ENCODE measurements at regions not wholly inside any gene's neighbourhood (a gene's known extent, or its start where the extent isn't known, plus 50 kb on each side); places are given as distances from the start of the nearest gene placed in this dataset.
"Not testable (repeated sequence)": the region's sequence is repeated elsewhere in the genome, so short reads cannot be mapped to it uniquely, and the experiment has no call there.

DNA sequence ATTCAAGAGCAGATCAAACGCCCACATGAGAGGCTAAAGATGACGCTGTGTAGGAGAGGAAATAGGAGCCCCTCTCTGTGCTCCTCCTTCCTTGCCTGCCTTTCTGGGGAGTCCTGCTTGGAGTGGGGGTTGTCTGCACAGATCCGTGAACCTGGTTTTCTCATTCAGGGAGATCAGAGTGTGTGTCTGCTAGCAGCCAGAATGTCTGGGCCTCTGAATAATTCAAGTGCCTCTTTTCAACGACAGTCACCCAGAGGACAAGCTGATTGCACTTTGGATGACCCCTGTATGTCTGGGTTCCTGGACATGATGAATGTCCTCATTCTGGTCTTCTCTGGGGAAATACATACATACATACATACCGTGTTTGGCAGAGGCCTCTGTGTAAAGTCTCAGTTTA is 592.5 kb upstream of the B3GAT1 start:
- Mint-ChIP-seq H3K27ac (no peak overlapping the region), H3K27me3 (ENCODE audit: low read depth) (peaks cover 8% of the 10 kb centered on the region), H3K9me3 (no peaks in the 10 kb centered on the region), H3K4me3 (no peak overlapping the region), H3K4me1 (ENCODE audit: low read depth) (no peaks in the 10 kb centered on the region), H3K36me3 (ENCODE audit: insufficient read depth in 2 of 2) (no peaks in the 10 kb centered on the region)
- no peak for ATAC-seq (replicated peaks in 1 of 2)
- no peak for DNase-seq

DNA sequence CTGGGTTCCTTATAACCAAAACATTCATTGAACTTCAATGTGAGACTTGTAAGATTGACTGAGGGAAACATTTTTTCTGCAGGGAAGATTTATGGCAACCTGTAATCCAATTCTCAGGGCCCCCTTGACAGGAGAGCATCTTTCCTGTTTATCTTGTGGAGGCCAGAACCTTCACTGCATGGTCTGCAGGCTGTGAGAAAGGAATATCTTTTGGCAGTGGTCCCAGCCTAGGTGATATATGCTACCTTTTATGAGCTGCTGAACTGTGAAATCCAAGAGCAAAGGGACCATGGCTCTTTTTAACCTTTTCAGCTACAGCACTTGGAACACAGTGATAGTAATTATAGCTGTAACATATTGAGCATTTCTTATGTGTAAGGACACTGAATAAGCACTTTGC is 590.2 kb upstream of the B3GAT1 start:
- H3K4me3 Mint-ChIP-seq = no peak overlapping the region
- H3K4me1 Mint-ChIP-seq (ENCODE audit: low read depth) = no peaks in the 10 kb centered on the region
- no peaks in the 10 kb centered on the region for H3K36me3 Mint-ChIP-seq (ENCODE audit: insufficient read depth in 2 of 2)
- H3K9me3 Mint-ChIP-seq = no peaks in the 10 kb centered on the region
- ATAC-seq (replicated peaks in 1 of 2) = no peak
- H3K27me3 Mint-ChIP-seq (ENCODE audit: low read depth) = peaks cover 6% of the 10 kb centered on the region
- DNase-seq = no peak
- H3K27ac Mint-ChIP-seq = no peak overlapping the region

DNA sequence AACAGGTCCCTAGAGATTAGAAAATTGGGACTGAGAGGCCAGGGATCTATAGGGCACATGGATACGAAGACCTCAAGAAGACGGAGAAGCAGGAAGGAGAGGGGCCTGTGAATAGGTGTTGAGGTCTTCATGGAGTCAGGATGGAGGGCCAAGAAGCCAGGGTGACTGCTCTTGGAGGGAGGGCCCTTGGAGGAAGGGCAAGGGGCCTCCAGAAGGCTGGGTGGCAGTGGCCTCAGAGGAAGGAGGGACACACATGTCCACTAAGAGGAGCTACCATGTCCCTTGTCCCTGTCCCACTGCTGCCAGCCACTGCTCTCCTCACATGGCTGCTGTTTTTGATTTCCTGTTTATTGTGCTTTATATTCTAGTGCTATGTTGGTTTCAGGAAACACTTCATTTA is 589.5 kb upstream of the B3GAT1 start:
- Mint-ChIP-seq H3K9me3 (no peaks in the 10 kb centered on the region), H3K36me3 (ENCODE audit: insufficient read depth in 2 of 2) (no peaks in the 10 kb centered on the region), H3K4me3 (no peak overlapping the region), H3K4me1 (ENCODE audit: low read depth) (no peaks in the 10 kb centered on the region), H3K27ac (no peak overlapping the region), H3K27me3 (ENCODE audit: low read depth) (peaks cover 6% of the 10 kb centered on the region)
- DNase-seq (no peak), ATAC-seq (replicated peaks in 1 of 2) (no peak)

DNA sequence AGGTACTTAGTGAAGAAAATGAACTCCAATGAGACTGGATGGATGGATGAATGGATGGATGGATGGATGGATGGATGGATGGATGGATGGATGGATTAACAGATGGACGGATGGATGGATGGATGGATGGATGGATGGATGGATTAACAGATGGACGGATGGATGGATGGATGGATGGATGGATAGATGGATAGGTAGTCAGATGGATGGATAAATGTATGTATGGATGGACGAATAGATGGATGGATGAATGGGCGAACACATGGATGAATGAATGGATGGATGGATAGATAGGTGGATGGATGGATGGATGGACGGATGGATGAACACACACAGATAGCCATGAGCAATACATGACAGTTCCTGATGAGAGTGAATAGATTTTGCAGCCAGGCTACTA is 589.0 kb upstream of the B3GAT1 start:
- DNase-seq; H3K27me3 Mint-ChIP-seq (ENCODE audit: low read depth); H3K36me3 Mint-ChIP-seq (ENCODE audit: insufficient read depth in 2 of 2); H3K4me3 Mint-ChIP-seq; H3K27ac Mint-ChIP-seq; ATAC-seq (replicated peaks in 1 of 2); H3K4me1 Mint-ChIP-seq (ENCODE audit: low read depth); H3K9me3 Mint-ChIP-seq: not testable (repeated sequence)

DNA sequence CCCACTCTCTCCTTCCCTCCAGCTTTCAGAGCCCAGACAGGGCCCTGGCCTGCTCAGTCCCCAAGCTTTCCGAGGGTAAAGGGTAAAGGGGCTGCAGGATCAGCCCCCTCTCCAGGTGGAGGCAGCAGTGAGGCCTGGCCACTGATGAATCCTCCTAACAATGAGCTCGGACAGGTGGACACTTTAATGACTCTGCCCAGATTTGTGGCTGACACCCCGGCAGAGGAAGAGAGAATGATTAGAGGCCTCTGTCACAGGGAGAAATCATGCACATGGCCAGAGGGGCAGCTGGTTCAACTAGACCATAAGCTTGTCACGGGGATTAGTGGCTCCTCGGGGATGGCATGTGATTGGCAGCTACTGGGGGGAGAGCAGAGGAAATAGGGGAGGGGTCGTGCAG is 587.5 kb upstream of the B3GAT1 start:
- no peaks in the 10 kb centered on the region for H3K9me3 Mint-ChIP-seq
- DNase-seq = no peak
- no peaks in the 10 kb centered on the region for H3K36me3 Mint-ChIP-seq (ENCODE audit: insufficient read depth in 2 of 2)
- H3K4me3 Mint-ChIP-seq = no peak overlapping the region
- H3K27ac Mint-ChIP-seq = no peak overlapping the region
- no peaks in the 10 kb centered on the region for H3K4me1 Mint-ChIP-seq (ENCODE audit: low read depth)
- ATAC-seq (replicated peaks in 1 of 2) = no peak
- H3K27me3 Mint-ChIP-seq (ENCODE audit: low read depth) = peaks cover 6% of the 10 kb centered on the region

DNA sequence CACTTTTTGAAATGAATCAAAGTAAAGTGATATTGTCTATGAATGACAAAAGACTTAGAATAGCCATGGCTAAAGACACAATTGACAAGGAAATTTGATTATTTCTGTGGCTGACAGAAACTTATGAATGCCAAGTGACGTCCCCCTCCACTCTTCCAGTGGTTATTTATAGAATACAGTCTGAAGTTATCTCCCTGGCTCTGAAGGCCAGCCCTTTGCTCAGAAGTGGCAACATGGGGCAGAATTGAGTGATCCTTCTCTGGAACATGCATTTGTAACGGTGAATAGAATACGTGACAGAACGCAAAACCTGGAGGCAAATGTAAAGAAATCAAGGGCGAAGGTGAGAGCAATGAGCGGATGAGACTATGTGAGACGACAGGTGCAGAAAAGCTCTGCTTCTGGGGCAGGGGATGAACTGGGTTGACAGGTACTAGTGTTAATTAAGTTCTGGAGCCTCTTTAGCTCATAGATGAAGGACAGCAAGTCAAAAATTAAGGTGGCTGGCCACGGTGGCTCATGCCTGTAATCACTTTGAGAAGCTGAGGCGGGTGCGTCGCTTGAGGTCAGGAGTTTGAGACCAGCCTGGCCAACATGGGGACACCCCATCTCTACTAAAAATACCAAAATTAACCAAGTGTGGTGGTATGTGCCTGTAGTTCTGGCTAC is 585.7 kb upstream of the B3GAT1 start:
- Mint-ChIP-seq H3K9me3 (no peaks in the 10 kb centered on the region), H3K36me3 (ENCODE audit: insufficient read depth in 2 of 2) (no peaks in the 10 kb centered on the region), H3K4me1 (ENCODE audit: low read depth) (no peaks in the 10 kb centered on the region), H3K4me3 (no peak overlapping the region), H3K27ac (no peak overlapping the region), H3K27me3 (ENCODE audit: low read depth) (peaks cover 15% of the 10 kb centered on the region)
- ATAC-seq (replicated peaks in 1 of 2) (no peak), DNase-seq (no peak)

- no peak for ATAC-seq (replicated peaks in 1 of 2)
These were observed 583.7 kb upstream of the B3GAT1 start for GRCh38 chr11:134995741-134996140.

DNA sequence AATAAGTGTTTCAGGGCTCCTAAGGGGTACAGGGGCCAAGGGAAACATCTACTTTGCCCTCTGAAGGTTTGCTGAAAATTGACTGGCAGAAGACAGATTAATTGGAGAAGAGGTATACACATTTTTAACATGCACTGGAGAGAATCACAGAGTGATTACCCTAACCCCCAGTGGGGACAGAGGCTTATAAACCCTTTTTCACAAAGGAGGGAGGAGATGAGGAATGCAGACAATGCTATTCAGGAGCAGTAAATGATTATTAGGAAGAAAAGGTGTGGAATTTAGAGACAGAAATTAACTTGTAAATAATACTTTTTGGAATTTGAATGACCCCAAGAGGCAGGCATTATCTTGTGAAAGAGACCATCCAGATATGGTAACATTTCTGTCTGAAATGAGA is 582.4 kb upstream of the B3GAT1 start:
- Mint-ChIP-seq H3K27me3 (ENCODE audit: low read depth) (peaks cover 15% of the 10 kb centered on the region), H3K36me3 (ENCODE audit: insufficient read depth in 2 of 2) (no peaks in the 10 kb centered on the region), H3K27ac (no peak overlapping the region), H3K9me3 (no peaks in the 10 kb centered on the region), H3K4me1 (ENCODE audit: low read depth) (no peaks in the 10 kb centered on the region), H3K4me3 (no peak overlapping the region)
- DNase-seq (no peak), ATAC-seq (replicated peaks in 1 of 2) (no peak)

More at GRCh38 chr11:134995741-134996140, 583.7 kb upstream of the B3GAT1 start:
- DNase-seq = no peak
- Mint-ChIP-seq H3K27me3 (ENCODE audit: low read depth) (peaks cover 15% of the 10 kb centered on the region), H3K4me1 (ENCODE audit: low read depth) (no peaks in the 10 kb centered on the region), H3K9me3 (no peaks in the 10 kb centered on the region), H3K27ac (no peak overlapping the region), H3K4me3 (no peak overlapping the region), H3K36me3 (ENCODE audit: insufficient read depth in 2 of 2) (no peaks in the 10 kb centered on the region)

GRCh38 chr11:134993691-134994243 is 581.7 kb upstream of the B3GAT1 start:
- Mint-ChIP-seq H3K36me3 (ENCODE audit: insufficient read depth in 2 of 2) (no peaks in the 10 kb centered on the region), H3K4me1 (ENCODE audit: low read depth) (no peaks in the 10 kb centered on the region), H3K27me3 (ENCODE audit: low read depth) (peaks cover 15% of the 10 kb centered on the region), H3K27ac (no peak overlapping the region), H3K4me3 (no peak overlapping the region), H3K9me3 (no peaks in the 10 kb centered on the region)
- ATAC-seq (replicated peaks in 1 of 2) (no peak), DNase-seq (no peak)

- Mint-ChIP-seq H3K27me3 (ENCODE audit: low read depth) (peaks cover 14% of the 10 kb centered on the region), H3K36me3 (ENCODE audit: insufficient read depth in 2 of 2) (no peaks in the 10 kb centered on the region), H3K9me3 (no peaks in the 10 kb centered on the region), H3K4me1 (ENCODE audit: low read depth) (no peaks in the 10 kb centered on the region), H3K27ac (no peak overlapping the region), H3K4me3 (no peak overlapping the region)
- ATAC-seq (replicated peaks in 1 of 2) = no peak
- DNase-seq = no peak
These were observed 580.9 kb upstream of the B3GAT1 start for GRCh38 chr11:134992981-134993380.

DNA sequence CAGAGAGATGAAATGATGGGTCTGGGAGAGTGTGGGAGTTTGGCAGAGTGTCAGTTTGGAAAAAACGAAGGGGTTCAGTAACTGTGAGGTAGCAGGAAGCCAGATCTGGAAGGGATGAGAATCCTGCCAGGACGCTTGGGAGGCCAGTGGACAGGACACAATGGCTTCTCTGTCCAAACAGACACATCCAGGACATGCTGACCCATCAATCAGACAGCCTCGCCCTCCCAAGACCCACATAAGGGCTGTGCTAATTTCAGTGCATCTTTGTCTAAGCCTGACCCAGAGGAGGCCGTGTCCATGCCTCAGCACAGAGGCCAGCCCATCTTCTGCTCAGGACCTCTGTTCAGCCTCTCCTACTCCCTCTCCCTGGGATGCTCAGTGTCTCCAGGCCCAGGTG is 576.5 kb upstream of the B3GAT1 start:
- no peaks in the 10 kb centered on the region for H3K4me1 Mint-ChIP-seq (ENCODE audit: low read depth)
- no peaks in the 10 kb centered on the region for H3K36me3 Mint-ChIP-seq (ENCODE audit: insufficient read depth in 2 of 2)
- DNase-seq (no peak), ATAC-seq (replicated peaks in 1 of 2) (no peak)
- peaks cover 17% of the 10 kb centered on the region for H3K27me3 Mint-ChIP-seq (ENCODE audit: low read depth)
- H3K4me3 Mint-ChIP-seq = no peak overlapping the region
- H3K27ac Mint-ChIP-seq = no peak overlapping the region
- H3K9me3 Mint-ChIP-seq = no peaks in the 10 kb centered on the region

DNA sequence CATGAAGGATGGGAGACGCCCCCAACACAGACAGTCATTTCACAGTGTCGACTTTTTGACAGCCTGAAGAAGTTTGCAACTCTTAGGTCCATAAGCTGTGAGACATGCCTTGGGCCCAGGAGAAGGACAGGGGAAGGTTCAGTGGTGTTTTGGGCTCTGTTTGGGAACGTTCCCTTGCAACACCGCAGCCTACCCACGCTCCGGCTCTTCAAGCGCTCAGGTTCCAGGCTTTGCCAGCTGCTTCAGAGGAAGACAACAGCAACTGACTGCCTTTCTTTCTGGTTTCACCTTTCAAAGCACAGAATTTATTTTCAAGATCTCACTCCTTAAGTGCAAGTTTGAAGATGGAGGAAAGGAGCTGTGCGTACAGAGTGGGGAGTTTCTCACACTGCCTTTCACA is 575.8 kb upstream of the B3GAT1 start:
- DNase-seq = no peak
- H3K4me1 Mint-ChIP-seq (ENCODE audit: low read depth) = no peaks in the 10 kb centered on the region
- no peaks in the 10 kb centered on the region for H3K9me3 Mint-ChIP-seq
- H3K27ac Mint-ChIP-seq = no peak overlapping the region
- no peak for ATAC-seq (replicated peaks in 1 of 2)
- peaks cover 14% of the 10 kb centered on the region for H3K27me3 Mint-ChIP-seq (ENCODE audit: low read depth)
- no peaks in the 10 kb centered on the region for H3K36me3 Mint-ChIP-seq (ENCODE audit: insufficient read depth in 2 of 2)
- H3K4me3 Mint-ChIP-seq = no peak overlapping the region

DNA sequence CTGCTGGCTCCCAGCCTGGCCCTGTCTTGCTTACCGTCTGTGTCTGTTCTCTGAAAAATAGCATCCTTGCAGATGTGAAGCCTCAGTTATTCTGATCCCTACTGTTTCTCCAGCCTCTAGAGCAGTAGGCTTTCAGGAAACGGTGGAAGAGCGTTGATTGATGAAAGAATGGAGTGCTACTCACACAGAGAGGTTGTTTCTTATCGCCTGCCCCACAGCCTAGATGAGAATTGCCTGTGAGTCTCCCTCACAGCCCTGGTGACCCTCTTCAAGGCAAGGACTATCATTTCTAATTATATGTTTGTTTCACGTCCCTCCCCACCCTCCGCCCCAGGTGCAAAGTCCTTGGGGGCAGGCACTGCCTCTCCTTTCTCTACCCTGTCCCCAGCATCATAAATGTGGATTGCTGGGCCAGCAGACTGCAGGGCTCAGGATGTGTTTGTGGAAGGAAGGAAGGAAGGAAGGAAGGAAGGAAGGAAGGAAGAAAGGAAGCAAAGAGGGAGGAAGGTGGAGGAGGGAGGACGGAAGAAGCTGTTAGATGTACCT is 575.3 kb upstream of the B3GAT1 start:
- no peaks in the 10 kb centered on the region for H3K4me1 Mint-ChIP-seq (ENCODE audit: low read depth)
- no peak overlapping the region for H3K4me3 Mint-ChIP-seq
- H3K27ac Mint-ChIP-seq = no peak overlapping the region
- ATAC-seq (replicated peaks in 1 of 2) (no peak), DNase-seq (no peak)
- H3K9me3 Mint-ChIP-seq = no peaks in the 10 kb centered on the region
- no peaks in the 10 kb centered on the region for H3K36me3 Mint-ChIP-seq (ENCODE audit: insufficient read depth in 2 of 2)
- peaks cover 14% of the 10 kb centered on the region for H3K27me3 Mint-ChIP-seq (ENCODE audit: low read depth)

- H3K27me3 Mint-ChIP-seq (ENCODE audit: low read depth) = peaks cover 14% of the 10 kb centered on the region
- no peak overlapping the region for H3K4me3 Mint-ChIP-seq
- no peak overlapping the region for H3K27ac Mint-ChIP-seq
- DNase-seq (no peak), ATAC-seq (replicated peaks in 1 of 2) (no peak)
- H3K36me3 Mint-ChIP-seq (ENCODE audit: insufficient read depth in 2 of 2) = no peaks in the 10 kb centered on the region
- H3K9me3 Mint-ChIP-seq = no peaks in the 10 kb centered on the region
- H3K4me1 Mint-ChIP-seq (ENCODE audit: low read depth) = no peaks in the 10 kb centered on the region
These were observed 572.4 kb upstream of the B3GAT1 start for GRCh38 chr11:134984421-134984820.

All from activated T-cell treated with anti-CD3 and anti-CD28 coated beads, Interleukin-2, amount 50 U/mL, for 72 hours (primary cell).